ENCODE measurements at regions not wholly inside any gene's neighbourhood (a gene's known extent, or its start where the extent isn't known, plus 50 kb on each side); places are given as distances from the start of the nearest gene placed in this dataset.
"Not testable (repeated sequence)": the region's sequence is repeated elsewhere in the genome, so short reads cannot be mapped to it uniquely, and the experiment has no call there.

GRCh38 chr14:87754520-87755223, 238.3 kb downstream of the GALC start:
- DNase-seq (ENCODE audit: low spot score in 2 of 2) = no peak
- intact Hi-C loops (cut with DNase I; ENCODE audit: low total_unique reads) = no loop called here
- TF ChIP-seq POLR2A (IDR thresholded peaks at IDR 0.05) (no peak), CTCF (IDR thresholded peaks at IDR 0.05) (no peak)
- WGBS, 2 donors = 81 to 86% methylated on average over 8 of the region's 8 CpGs
- H3K4me3 ChIP-seq (ENCODE audit: low read depth, poor library complexity, severe bottlenecking) = no peak overlapping the region

GRCh38 chr14:87748558-87748957, 244.4 kb downstream of the GALC start:
- DNase-seq (ENCODE audit: low spot score in 2 of 2) = no peak
- H3K4me3 ChIP-seq (ENCODE audit: low read depth, poor library complexity, severe bottlenecking) = no peak overlapping the region
- no peak for TF ChIP-seq POLR2A (IDR thresholded peaks at IDR 0.05)
- TF ChIP-seq CTCF (IDR thresholded peaks at IDR 0.05) = no peak
- intact Hi-C loops (cut with DNase I; ENCODE audit: low total_unique reads) = no loop called here

GRCh38 chr14:87745507-87746118, 247.4 kb downstream of the GALC start:
- WGBS, 2 donors = 35 to 47% methylated on average over 3 of the region's 3 CpGs
- H3K4me3 ChIP-seq (ENCODE audit: low read depth, poor library complexity, severe bottlenecking) = no peak overlapping the region
- TF ChIP-seq POLR2A (IDR thresholded peaks at IDR 0.05) = no peak
- no peak for TF ChIP-seq CTCF (IDR thresholded peaks at IDR 0.05)
- no peak for DNase-seq (ENCODE audit: low spot score in 2 of 2)
- intact Hi-C loops (cut with DNase I; ENCODE audit: low total_unique reads) = no loop called here

- H3K4me3 ChIP-seq (ENCODE audit: low read depth, poor library complexity, severe bottlenecking); intact Hi-C loops (cut with DNase I; ENCODE audit: low total_unique reads); DNase-seq (ENCODE audit: low spot score in 2 of 2): not testable (repeated sequence)
- 93 to 97% methylated on average over 37 to 39 of the region's 49 CpGs for WGBS, 2 donors
Observed at GRCh38 chr14:87734577-87735360, 258.2 kb downstream of the GALC start.

- intact Hi-C loops (cut with DNase I; ENCODE audit: low total_unique reads); DNase-seq (ENCODE audit: low spot score in 2 of 2); H3K4me3 ChIP-seq (ENCODE audit: low read depth, poor library complexity, severe bottlenecking): not testable (repeated sequence)
- 89% methylated on average over 7 of the region's 7 CpGs for WGBS, 2 donors
Observed at GRCh38 chr14:87733115-87733514, 259.9 kb downstream of the GALC start.

DNA sequence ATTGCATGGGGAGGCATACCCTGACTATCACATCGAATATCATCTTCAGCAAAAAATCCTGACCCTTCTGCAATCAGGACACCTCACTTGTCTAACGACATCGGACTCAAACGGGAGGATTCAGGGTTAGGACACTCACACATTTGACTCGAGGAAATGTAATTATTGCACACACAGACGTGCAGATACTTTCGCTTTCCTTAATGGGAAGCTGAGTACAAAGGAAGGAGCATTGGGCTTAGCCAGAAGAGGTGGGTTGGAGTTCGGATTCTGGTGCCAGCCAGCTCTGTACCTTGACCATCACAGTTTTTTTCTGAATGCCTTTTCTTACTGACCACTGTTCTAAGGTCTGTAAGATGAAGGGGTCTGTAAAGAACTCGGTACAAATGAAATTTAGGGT, 260.4 kb downstream of the GALC start:
- H3K4me3 ChIP-seq (ENCODE audit: low read depth, poor library complexity, severe bottlenecking) = no peak overlapping the region
- DNase-seq (ENCODE audit: low spot score in 2 of 2) = no peak
- TF ChIP-seq POLR2A (IDR thresholded peaks at IDR 0.05) = no peak
- TF ChIP-seq CTCF (IDR thresholded peaks at IDR 0.05) = no peak
- WGBS, 2 donors = 69 to 74% methylated on average over 9 of the region's 9 CpGs
- intact Hi-C loops (cut with DNase I; ENCODE audit: low total_unique reads) = no loop called here
